Suprapubic skin (tissue), 4 donors: ENCODE measurements at regions not wholly inside any gene's neighbourhood (a gene's known extent, or its start where the extent isn't known, plus 50 kb on each side); places are given as distances from the start of the nearest gene placed in this dataset.

ENCODE experiments used
- DNase-seq, 2 donors: peaks; one replicate each; pipeline ENCODE4 v3.0.0-alpha.2; 2019; ENCODE audit warnings: low spot score in 2 of 2
- H3K27ac ChIP-seq: fragments of 200-600 bp; sonication (generic); one replicate; pipeline ENCODE4 v1.5.1; 2019
- H3K27me3 ChIP-seq: fragments of 200-600 bp; sonication (generic); one replicate; pipeline ENCODE4 v1.5.1; 2019
- H3K36me3 ChIP-seq: fragments of 200-600 bp; sonication (generic); one replicate; pipeline ENCODE4 v1.5.1; 2019
- H3K4me1 ChIP-seq: fragments of 200-600 bp; sonication (generic); one replicate; pipeline ENCODE4 v1.5.1; 2019
- H3K4me3 ChIP-seq: fragments of 200-600 bp; sonication (generic); one replicate; pipeline ENCODE4 v1.5.1; 2019; ENCODE audit warnings: mild to moderate bottlenecking
- H3K9me3 ChIP-seq: fragments of 200-600 bp; sonication (generic); one replicate; pipeline ENCODE4 v1.5.1; 2019
- EP300 ChIP-seq: sonication (generic); formaldehyde crosslinking; IDR thresholded peaks from one replicate; pipeline ENCODE4 v1.6.1; 2017; ENCODE audit warnings: antibody characterized with exemption
- POLR2A ChIP-seq, 2 donors: fragments of 450-650 bp; IDR thresholded peaks; one replicate each; pipeline ENCODE4 v1.6.1; 2017; ENCODE audit warnings: antibody characterized with exemption in 2 of 2, mild to moderate bottlenecking in 2 of 2, moderate library complexity in 2 of 2
- POLR2AphosphoS5 ChIP-seq, 3 donors: sonication (generic); formaldehyde crosslinking; IDR thresholded peaks; one replicate each; pipeline ENCODE4 v1.6.1; 2017; ENCODE audit warnings: antibody characterized with exemption in 3 of 3
- WGBS: methylation state at CpG from one replicate; pipeline ENCODE4 v1.1.5; 2018; 5-methylcytosine and 5-hydroxymethylcytosine counted together
- TF ChIP-seq, protein P1 (sequence below), 2 donors: fragments of 200-600 bp in 1 of 2; fragments of 450-650 bp in 1 of 2; sonication (generic) in 1 of 2; IDR thresholded peaks; one replicate each; pipeline ENCODE4 v1.5.1; 2016 to 2019; ENCODE audit warnings: antibody characterized with exemption in 2 of 2, mild to moderate bottlenecking in 1 of 2, moderate library complexity in 1 of 2

DNA sequence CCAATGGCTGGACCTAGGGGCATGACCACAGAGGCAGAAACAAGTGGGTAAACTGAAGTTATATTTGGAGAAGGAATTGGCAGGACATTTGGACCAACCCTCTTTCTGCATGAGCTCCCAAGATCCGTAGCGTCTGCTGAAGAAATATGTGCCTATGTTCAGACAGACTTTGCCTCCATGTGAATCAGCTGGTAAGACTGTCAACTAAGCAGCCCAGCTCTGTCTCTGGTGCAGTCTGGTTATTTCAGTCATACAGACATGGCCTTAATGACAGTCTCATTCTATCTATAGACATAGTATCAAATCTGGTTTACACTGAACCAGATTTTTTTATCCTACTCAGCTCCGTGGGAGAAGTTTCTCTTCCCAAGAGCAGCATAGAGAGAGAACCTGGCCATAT lies 63.1 kb upstream of the PBX1 start:
- Histone ChIP-seq H3K9me3 (no peaks in the 10 kb centered on the region), H3K27me3 (no peaks in the 10 kb centered on the region), H3K4me1 (no peaks in the 10 kb centered on the region), H3K4me3 (no peak overlapping the region), H3K27ac (no peak overlapping the region), H3K36me3 (no peaks in the 10 kb centered on the region)
- WGBS = 69% methylated on average over 3 of the region's 3 CpGs
- no peak for DNase-seq
- TF ChIP-seq POLR2AphosphoS5 (IDR thresholded peaks at IDR 0.05) (no peak), POLR2A (IDR thresholded peaks at IDR 0.05) (no peak), EP300 (no peak)
- TF ChIP-seq, protein P1, sequence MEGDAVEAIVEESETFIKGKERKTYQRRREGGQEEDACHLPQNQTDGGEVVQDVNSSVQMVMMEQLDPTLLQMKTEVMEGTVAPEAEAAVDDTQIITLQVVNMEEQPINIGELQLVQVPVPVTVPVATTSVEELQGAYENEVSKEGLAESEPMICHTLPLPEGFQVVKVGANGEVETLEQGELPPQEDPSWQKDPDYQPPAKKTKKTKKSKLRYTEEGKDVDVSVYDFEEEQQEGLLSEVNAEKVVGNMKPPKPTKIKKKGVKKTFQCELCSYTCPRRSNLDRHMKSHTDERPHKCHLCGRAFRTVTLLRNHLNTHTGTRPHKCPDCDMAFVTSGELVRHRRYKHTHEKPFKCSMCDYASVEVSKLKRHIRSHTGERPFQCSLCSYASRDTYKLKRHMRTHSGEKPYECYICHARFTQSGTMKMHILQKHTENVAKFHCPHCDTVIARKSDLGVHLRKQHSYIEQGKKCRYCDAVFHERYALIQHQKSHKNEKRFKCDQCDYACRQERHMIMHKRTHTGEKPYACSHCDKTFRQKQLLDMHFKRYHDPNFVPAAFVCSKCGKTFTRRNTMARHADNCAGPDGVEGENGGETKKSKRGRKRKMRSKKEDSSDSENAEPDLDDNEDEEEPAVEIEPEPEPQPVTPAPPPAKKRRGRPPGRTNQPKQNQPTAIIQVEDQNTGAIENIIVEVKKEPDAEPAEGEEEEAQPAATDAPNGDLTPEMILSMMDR (IDR thresholded peaks at IDR 0.05) = no peak

DNA sequence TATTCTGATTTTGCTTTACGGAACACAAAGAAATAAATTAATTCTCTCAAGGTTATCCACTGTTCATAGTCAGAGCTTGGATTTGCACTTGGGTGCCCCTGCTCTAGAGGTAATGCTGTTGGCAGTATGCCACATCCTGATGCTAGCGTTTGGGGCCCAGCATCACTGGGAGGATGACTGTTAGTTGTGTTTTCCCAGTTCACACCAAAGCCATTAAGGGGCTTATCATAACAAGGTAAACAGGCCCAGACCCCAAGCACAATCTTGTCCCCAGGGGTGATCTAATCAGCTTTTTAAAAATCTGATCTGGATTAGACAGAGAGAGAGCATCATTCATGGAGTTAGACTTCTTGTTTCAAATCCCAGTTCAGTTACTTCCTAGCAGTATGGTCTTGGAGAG lies 60.2 kb upstream of the PBX1 start:
- H3K27ac ChIP-seq = no peak overlapping the region
- DNase-seq = no peak
- no peaks in the 10 kb centered on the region for H3K27me3 ChIP-seq
- no peaks in the 10 kb centered on the region for H3K4me1 ChIP-seq
- no peak overlapping the region for H3K4me3 ChIP-seq
- WGBS = 81% methylated on average over 2 of the region's 2 CpGs
- no peaks in the 10 kb centered on the region for H3K9me3 ChIP-seq
- TF ChIP-seq POLR2AphosphoS5 (IDR thresholded peaks at IDR 0.05) = no peak
- TF ChIP-seq, protein P1 (IDR thresholded peaks at IDR 0.05) = no peak
- TF ChIP-seq POLR2A (IDR thresholded peaks at IDR 0.05) = no peak
- no peak for TF ChIP-seq EP300
- no peaks in the 10 kb centered on the region for H3K36me3 ChIP-seq

DNA sequence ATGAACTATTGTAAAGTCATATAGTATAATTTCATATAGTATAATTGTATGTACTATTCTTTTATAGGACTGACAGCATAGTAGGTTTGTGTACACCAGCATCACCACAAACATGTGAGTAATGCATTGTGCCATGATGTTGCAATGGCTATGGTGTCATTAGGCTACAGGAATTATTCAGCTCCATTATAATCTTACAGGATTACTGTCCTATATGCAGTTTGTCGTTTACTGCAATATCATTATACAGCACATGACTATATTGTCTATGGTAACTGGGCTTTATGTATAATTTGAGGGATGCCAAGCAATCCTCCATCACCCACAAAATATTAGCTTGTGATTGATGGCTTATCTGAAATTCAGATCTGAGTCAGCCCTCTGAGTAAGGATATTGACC lies 54.2 kb upstream of the PBX1 start:
- 77% methylated on average over 1 of the region's 1 CpG for WGBS
- no peak overlapping the region for H3K27ac ChIP-seq
- H3K27me3 ChIP-seq = no peaks in the 10 kb centered on the region
- no peak overlapping the region for H3K4me3 ChIP-seq
- no peaks in the 10 kb centered on the region for H3K4me1 ChIP-seq
- TF ChIP-seq POLR2AphosphoS5 (IDR thresholded peaks at IDR 0.05) (no peak), POLR2A (IDR thresholded peaks at IDR 0.05) (no peak), EP300 (no peak)
- TF ChIP-seq, protein P1 (IDR thresholded peaks at IDR 0.05) = no peak
- no peaks in the 10 kb centered on the region for H3K36me3 ChIP-seq
- no peaks in the 10 kb centered on the region for H3K9me3 ChIP-seq
- DNase-seq = no peak
